Activated B cell treated with CpG ODN at 0.5 μM for 24 hours (primary cell): ENCODE measurements at regions not wholly inside any gene's neighbourhood (a gene's known extent, or its start where the extent isn't known, plus 50 kb on each side); places are given as distances from the start of the nearest gene placed in this dataset.

Experiments
- ATAC-seq: fragments of 200-7000 bp; cut with Tn5 transposase; one replicate; pipeline ENCODE4 v1.10.0; 2021; ENCODE audit warnings: low read depth, mild to moderate bottlenecking, moderate library complexity
- CTCF ChIA-PET: fragments of 350-600 bp; sonication (Branson Sonifier 250); formaldehyde crosslinking; loops from one replicate; lab custom pipeline; 2021; ENCODE audit warnings: antibody characterized with exemption; lab: Charles Lee
- POLR2A ChIA-PET: fragments of 350-600 bp; sonication (Branson Sonifier 250); formaldehyde crosslinking; loops from one replicate; lab custom pipeline; 2021; ENCODE audit warnings: antibody characterized with exemption; lab: Charles Lee
- DNase-seq: peaks from one replicate; pipeline ENCODE4 v3.0.0; 2022
- H3K27ac Mint-ChIP-seq: one replicate; pipeline ENCODE4 v1.8.0; 2020; ENCODE audit warnings: mixed read lengths
- H3K27me3 Mint-ChIP-seq: one replicate; pipeline ENCODE4 v1.8.0; 2021; ENCODE audit warnings: mixed read lengths
- H3K36me3 Mint-ChIP-seq: one replicate; pipeline ENCODE4 v1.8.0; 2021; ENCODE audit warnings: low read depth, mixed read lengths
- H3K4me1 Mint-ChIP-seq: one replicate; pipeline ENCODE4 v1.8.0; 2021; ENCODE audit warnings: mixed read lengths
- H3K4me3 Mint-ChIP-seq: one replicate; pipeline ENCODE4 v1.8.0; 2020; ENCODE audit warnings: mild to moderate bottlenecking, mixed read lengths
- H3K9me3 Mint-ChIP-seq: one replicate; pipeline ENCODE4 v1.8.0; 2020; ENCODE audit warnings: mixed read lengths
- CTCF ChIP-seq: fragments of 200-600 bp; IDR thresholded peaks from one replicate; pipeline ENCODE4 v1.8.0; 2022; ENCODE audit warnings: antibody characterized with exemption, mild to moderate bottlenecking
- intact Hi-C: fragments of 100-400 bp; cut with micrococcal nuclease; formaldehyde crosslinking; loops from one replicate; pipeline ENCODE4 v1.15.1; 2024

- Mint-ChIP-seq H3K36me3 (no peaks in the 10 kb centered on the region), H3K27ac (no peak overlapping the region), H3K4me3 (no peak overlapping the region), H3K27me3 (no peaks in the 10 kb centered on the region), H3K4me1 (no peaks in the 10 kb centered on the region), H3K9me3 (no peaks in the 10 kb centered on the region)
- ChIA-PET CTCF (no interaction called here), POLR2A (no interaction called here)
- no peak for DNase-seq
- no peak for ATAC-seq
- no peak for TF ChIP-seq CTCF
- intact Hi-C loops: no loop called here
These were observed 438.8 kb upstream of the USP15 start for GRCh38 chr12:61821381-61821780.

- TF ChIP-seq CTCF: no peak
- ATAC-seq: no peak
- DNase-seq: no peak
- H3K36me3 Mint-ChIP-seq: no peaks in the 10 kb centered on the region
- intact Hi-C loops: no loop called here
- no peaks in the 10 kb centered on the region for H3K27me3 Mint-ChIP-seq
- ChIA-PET POLR2A (no interaction called here), CTCF (no interaction called here)
- H3K27ac Mint-ChIP-seq: no peak overlapping the region
- H3K4me1 Mint-ChIP-seq: no peaks in the 10 kb centered on the region
- H3K9me3 Mint-ChIP-seq: no peaks in the 10 kb centered on the region
- no peak overlapping the region for H3K4me3 Mint-ChIP-seq
These were observed 437.1 kb upstream of the USP15 start for GRCh38 chr12:61823102-61823501.

- H3K27me3 Mint-ChIP-seq: no peaks in the 10 kb centered on the region
- H3K4me1 Mint-ChIP-seq: no peaks in the 10 kb centered on the region
- no peak for TF ChIP-seq CTCF
- ChIA-PET CTCF (no interaction called here), POLR2A (no interaction called here)
- ATAC-seq (no peak), DNase-seq (no peak)
- no peaks in the 10 kb centered on the region for H3K36me3 Mint-ChIP-seq
- no peak overlapping the region for H3K4me3 Mint-ChIP-seq
- intact Hi-C loops: no loop called here
- H3K9me3 Mint-ChIP-seq: peaks cover 4% of the 10 kb centered on the region
- H3K27ac Mint-ChIP-seq: no peak overlapping the region
These were observed 413.4 kb upstream of the USP15 start for GRCh38 chr12:61846765-61847164.

- ChIA-PET POLR2A (no interaction called here), CTCF (no interaction called here)
- Mint-ChIP-seq H3K36me3 (no peaks in the 10 kb centered on the region), H3K27me3 (no peaks in the 10 kb centered on the region), H3K27ac (no peak overlapping the region), H3K4me3 (no peak overlapping the region), H3K9me3 (no peaks in the 10 kb centered on the region), H3K4me1 (no peaks in the 10 kb centered on the region)
- no peak for TF ChIP-seq CTCF
- intact Hi-C loops: no loop called here
- no peak for ATAC-seq
- no peak for DNase-seq
These were observed 411.3 kb upstream of the USP15 start for GRCh38 chr12:61848893-61849292.

- Mint-ChIP-seq H3K9me3 (peaks cover 6% of the 10 kb centered on the region), H3K36me3 (no peaks in the 10 kb centered on the region), H3K4me3 (no peak overlapping the region), H3K27me3 (no peaks in the 10 kb centered on the region), H3K4me1 (no peaks in the 10 kb centered on the region), H3K27ac (no peak overlapping the region)
- ChIA-PET POLR2A (no interaction called here), CTCF (no interaction called here)
- TF ChIP-seq CTCF: no peak
- DNase-seq (no peak), ATAC-seq (no peak)
- intact Hi-C loops: no loop called here
These were observed 406.3 kb upstream of the USP15 start for GRCh38 chr12:61853945-61854344.
